Endodermal cell (in vitro differentiated cells): ENCODE measurements at regions not wholly inside any gene's neighbourhood (a gene's known extent, or its start where the extent isn't known, plus 50 kb on each side); places are given as distances from the start of the nearest gene placed in this dataset.

Experiments used
- DNase-seq: peaks from one replicate; pipeline ENCODE4 v3.0.0-alpha.2; 2017
- H3K27ac ChIP-seq: 2 replicates; pipeline ENCODE4 v1.5.1; 2013; ENCODE audit warnings: mild to moderate bottlenecking, low read depth, low read length, moderate library complexity
- H3K27me3 ChIP-seq: 2 replicates; pipeline ENCODE4 v1.6.1; 2013; ENCODE audit warnings: mild to moderate bottlenecking, low read length, moderate library complexity; ENCODE audit not compliant: insufficient read depth, control insufficient read depth, poor library complexity, severe bottlenecking
- H3K36me3 ChIP-seq: 2 replicates; pipeline ENCODE4 v1.7.0; 2013; ENCODE audit warnings: mild to moderate bottlenecking, low read length, moderate library complexity; ENCODE audit not compliant: control insufficient read depth, insufficient read depth
- H3K4me1 ChIP-seq: one replicate; pipeline ENCODE4 v1.7.0; 2013; ENCODE audit warnings: low read length; ENCODE audit not compliant: control insufficient read depth, insufficient read depth
- H3K4me3 ChIP-seq: 2 replicates; pipeline ENCODE4 v1.5.1; 2013; ENCODE audit warnings: mild to moderate bottlenecking, low read length, moderate library complexity
- H3K9ac ChIP-seq: 2 replicates; pipeline ENCODE4 v1.6.1; 2013; ENCODE audit warnings: mild to moderate bottlenecking, low read length, moderate library complexity; ENCODE audit not compliant: poor library complexity, severe bottlenecking; ENCODE audit errors: extremely low read depth
- H3K9me3 ChIP-seq: 2 replicates; pipeline ENCODE4 v1.6.1; 2013; ENCODE audit warnings: mild to moderate bottlenecking, low read length, moderate library complexity; ENCODE audit not compliant: control insufficient read depth
- H3K27ac Mint-ChIP-seq: 2 replicates; pipeline ENCODE4 v1.8.0; 2020; ENCODE audit warnings: mixed read lengths
- H3K27me3 Mint-ChIP-seq: 2 replicates; pipeline ENCODE4 v1.8.0; 2021; ENCODE audit warnings: mild to moderate bottlenecking, mixed read lengths; ENCODE audit not compliant: insufficient read depth
- H3K36me3 Mint-ChIP-seq: 2 replicates; pipeline ENCODE4 v1.8.0; 2020; ENCODE audit warnings: low read depth, mixed read lengths
- H3K4me1 Mint-ChIP-seq: 2 replicates; pipeline ENCODE4 v1.8.0; 2020; ENCODE audit warnings: mixed read lengths
- H3K4me3 Mint-ChIP-seq: 2 replicates; pipeline ENCODE4 v1.8.0; 2020; ENCODE audit warnings: mild to moderate bottlenecking, moderate library complexity, mixed read lengths
- H3K9me3 Mint-ChIP-seq: 2 replicates; pipeline ENCODE4 v1.8.0; 2020; ENCODE audit warnings: mild to moderate bottlenecking, mixed read lengths
- WGBS, 2 experiments: methylation state at CpG; one replicate each; pipeline versions ENCODE4 v1.1.5 to v1.1.7; 2013; ENCODE audit warnings: missing lambda C conversion rate in 2 of 2, mixed read lengths in 1 of 2; ENCODE audit not compliant: insufficient coverage in 1 of 2, insufficient read length in 1 of 2; 5-methylcytosine and 5-hydroxymethylcytosine counted together
- TF ChIP-seq, protein P1 (sequence below): fragments of 200-600 bp; sonication (generic); conservative IDR thresholded peaks from 2 replicates; pipeline ENCODE4 v1.5.0; 2021; ENCODE audit warnings: antibody characterized with exemption, mild to moderate bottlenecking

DNA sequence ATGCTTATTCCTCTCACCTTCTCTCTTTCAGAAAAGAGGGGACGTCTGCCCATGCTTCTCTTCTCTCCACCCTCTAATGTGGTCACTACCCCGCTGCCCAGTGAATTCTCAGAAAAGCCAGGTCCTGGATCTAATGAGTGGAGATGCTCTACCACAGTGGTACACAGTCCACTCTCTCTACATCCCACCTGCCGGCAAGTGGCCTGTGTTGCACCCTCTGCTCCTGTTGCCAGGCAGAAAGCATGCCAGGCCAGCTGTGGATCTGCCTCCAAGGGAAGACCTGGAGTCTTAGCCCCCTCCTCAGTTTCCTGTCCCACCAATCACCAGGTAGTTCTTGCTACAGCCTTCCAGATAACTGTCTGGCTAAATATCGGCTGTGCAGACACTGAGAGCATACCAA, 71.2 kb upstream of the SPDL1 start:
- TF ChIP-seq, protein P1, sequence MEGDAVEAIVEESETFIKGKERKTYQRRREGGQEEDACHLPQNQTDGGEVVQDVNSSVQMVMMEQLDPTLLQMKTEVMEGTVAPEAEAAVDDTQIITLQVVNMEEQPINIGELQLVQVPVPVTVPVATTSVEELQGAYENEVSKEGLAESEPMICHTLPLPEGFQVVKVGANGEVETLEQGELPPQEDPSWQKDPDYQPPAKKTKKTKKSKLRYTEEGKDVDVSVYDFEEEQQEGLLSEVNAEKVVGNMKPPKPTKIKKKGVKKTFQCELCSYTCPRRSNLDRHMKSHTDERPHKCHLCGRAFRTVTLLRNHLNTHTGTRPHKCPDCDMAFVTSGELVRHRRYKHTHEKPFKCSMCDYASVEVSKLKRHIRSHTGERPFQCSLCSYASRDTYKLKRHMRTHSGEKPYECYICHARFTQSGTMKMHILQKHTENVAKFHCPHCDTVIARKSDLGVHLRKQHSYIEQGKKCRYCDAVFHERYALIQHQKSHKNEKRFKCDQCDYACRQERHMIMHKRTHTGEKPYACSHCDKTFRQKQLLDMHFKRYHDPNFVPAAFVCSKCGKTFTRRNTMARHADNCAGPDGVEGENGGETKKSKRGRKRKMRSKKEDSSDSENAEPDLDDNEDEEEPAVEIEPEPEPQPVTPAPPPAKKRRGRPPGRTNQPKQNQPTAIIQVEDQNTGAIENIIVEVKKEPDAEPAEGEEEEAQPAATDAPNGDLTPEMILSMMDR = no peak
- Mint-ChIP-seq H3K27me3 (peaks cover 49% of the 10 kb centered on the region), H3K9me3 (peaks cover 3% of the 10 kb centered on the region), H3K4me1 (peaks cover 8% of the 10 kb centered on the region), H3K27ac (no peak overlapping the region), H3K4me3 (no peak overlapping the region), H3K36me3 (no peaks in the 10 kb centered on the region)
- no peak for DNase-seq
- peaks cover 5% of the 10 kb centered on the region for H3K4me1 ChIP-seq
- H3K9me3 ChIP-seq = no peaks in the 10 kb centered on the region
- H3K27ac ChIP-seq = no peak overlapping the region
- no peaks in the 10 kb centered on the region for H3K36me3 ChIP-seq
- no peak overlapping the region for H3K4me3 ChIP-seq
- WGBS, 2 experiments = 88 to 93% methylated on average over 3 to 4 of the region's 4 CpGs
- no peak overlapping the region for H3K9ac ChIP-seq
- H3K27me3 ChIP-seq = peaks cover 29% of the 10 kb centered on the region

DNA sequence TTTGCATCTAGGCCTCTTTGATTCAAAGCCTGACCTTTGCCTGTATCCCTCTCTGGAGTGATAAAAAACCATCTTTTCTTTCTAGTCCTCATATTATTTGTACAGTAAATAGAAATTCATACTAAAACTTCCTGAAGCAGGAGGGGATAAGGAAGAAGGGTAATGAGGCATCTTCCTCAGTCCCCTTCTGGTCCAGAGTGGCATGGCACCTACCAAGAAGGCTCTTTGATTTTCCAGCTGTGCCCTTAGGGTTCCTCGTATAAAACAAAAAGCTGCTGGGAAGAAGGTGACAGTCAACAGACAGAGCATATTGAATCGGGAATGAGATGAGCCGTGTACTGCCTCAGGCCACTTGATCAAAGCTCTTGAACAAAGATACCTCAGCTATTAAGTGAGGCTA, 71.9 kb upstream of the SPDL1 start:
- H3K4me1 Mint-ChIP-seq = peaks cover 8% of the 10 kb centered on the region
- H3K36me3 Mint-ChIP-seq = no peaks in the 10 kb centered on the region
- 79 to 81% methylated on average over 3 of the region's 3 CpGs for WGBS, 2 experiments

DNA sequence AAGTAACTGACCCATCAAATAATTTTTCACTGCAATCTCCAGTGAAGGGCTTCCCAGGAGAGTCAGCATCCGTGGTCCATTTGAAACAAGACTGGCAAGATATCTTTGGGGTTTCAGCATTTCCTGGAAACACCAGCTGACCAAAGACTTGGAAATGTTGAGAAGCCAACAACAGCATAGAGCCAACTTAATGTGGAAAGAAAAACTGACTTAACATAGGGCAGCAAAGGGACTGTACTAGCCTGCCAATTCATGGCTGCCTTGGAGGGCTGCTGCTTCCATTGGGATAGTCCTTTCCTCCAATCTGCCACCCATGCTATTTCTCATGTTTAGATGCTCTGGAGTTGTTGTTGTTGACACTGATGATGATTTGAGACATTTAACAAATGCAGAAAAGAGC, 76.5 kb upstream of the SPDL1 start:
- no peak overlapping the region for H3K27ac ChIP-seq
- Mint-ChIP-seq H3K27ac (no peak overlapping the region), H3K4me3 (no peak overlapping the region), H3K36me3 (no peaks in the 10 kb centered on the region), H3K27me3 (peaks cover 40% of the 10 kb centered on the region), H3K4me1 (peaks cover 34% of the 10 kb centered on the region), H3K9me3 (no peaks in the 10 kb centered on the region)
- no peak for DNase-seq
- 86 to 93% methylated on average over 1 of the region's 1 CpG for WGBS, 2 experiments
- H3K4me3 ChIP-seq = no peak overlapping the region
- TF ChIP-seq, protein P1 = no peak
- peaks cover 34% of the 10 kb centered on the region for H3K27me3 ChIP-seq
- H3K9ac ChIP-seq = no peak overlapping the region
- H3K9me3 ChIP-seq = no peaks in the 10 kb centered on the region
- no peaks in the 10 kb centered on the region for H3K36me3 ChIP-seq
- peaks cover 12% of the 10 kb centered on the region for H3K4me1 ChIP-seq

More for the DNA sequence above, 71.9 kb upstream of the SPDL1 start:
- Mint-ChIP-seq H3K27me3 (peaks cover 54% of the 10 kb centered on the region), H3K4me3 (no peak overlapping the region), H3K9me3 (no peaks in the 10 kb centered on the region), H3K27ac (no peak overlapping the region)
- H3K9me3 ChIP-seq = no peaks in the 10 kb centered on the region
- no peak overlapping the region for H3K27ac ChIP-seq
- no peaks in the 10 kb centered on the region for H3K36me3 ChIP-seq
- no peak for DNase-seq
- no peak overlapping the region for H3K9ac ChIP-seq
- no peak overlapping the region for H3K4me3 ChIP-seq
- peaks cover 36% of the 10 kb centered on the region for H3K27me3 ChIP-seq
- TF ChIP-seq, protein P1 = peak; percentile 71
- H3K4me1 ChIP-seq = peaks cover 5% of the 10 kb centered on the region
